ENCODE measurements at regions not wholly inside any gene's neighbourhood (a gene's known extent, or its start where the extent isn't known, plus 50 kb on each side); places are given as distances from the start of the nearest gene placed in this dataset.

- TF ChIP-seq CTCF (IDR thresholded peaks at IDR 0.05; ENCODE audit: insufficient read depth, low read length, poor library complexity, severe bottlenecking) (no peak), EZH2phosphoT487 (conservative IDR thresholded peaks at IDR 0.05; ENCODE audit: low read length) (no peak)
Observed at GRCh38 chr17:71371809-71372208, 749.0 kb upstream of the SOX9 start.
